Spinal cord (tissue), 9 donors: ENCODE measurements at regions not wholly inside any gene's neighbourhood (a gene's known extent, or its start where the extent isn't known, plus 50 kb on each side); places are given as distances from the start of the nearest gene placed in this dataset.

ENCODE experiments used
- DNase-seq, 6 donors: peaks; one replicate each; pipeline versions ENCODE4 v3.0.0 to v3.0.0-alpha.2; 2013 to 2015; ENCODE audit warnings: low spot score in 6 of 6, low read depth in 4 of 6
- H3K27ac ChIP-seq: one replicate; pipeline ENCODE4 v1.5.1; 2013; ENCODE audit warnings: low read depth, low read length, control low read depth
- H3K27me3 ChIP-seq: one replicate; pipeline ENCODE4 v1.6.1; 2013; ENCODE audit warnings: low read length; ENCODE audit not compliant: control insufficient read depth, insufficient read depth
- H3K36me3 ChIP-seq: one replicate; pipeline ENCODE4 v1.6.1; 2013; ENCODE audit warnings: low read length; ENCODE audit not compliant: control insufficient read depth, insufficient read depth
- H3K4me1 ChIP-seq: one replicate; pipeline ENCODE4 v1.6.1; 2013; ENCODE audit warnings: low read length; ENCODE audit not compliant: control insufficient read depth, insufficient read depth
- H3K4me3 ChIP-seq: one replicate; pipeline ENCODE4 v1.5.1; 2013; ENCODE audit warnings: low read depth, low read length, control low read depth
- H3K9me3 ChIP-seq: one replicate; pipeline ENCODE4 v1.6.1; 2013; ENCODE audit warnings: low read length; ENCODE audit not compliant: control insufficient read depth, insufficient read depth
- WGBS: methylation state at CpG from one replicate; pipeline ENCODE4 v1.1.5; 2013; ENCODE audit warnings: missing lambda C conversion rate; ENCODE audit not compliant: insufficient coverage; 5-methylcytosine and 5-hydroxymethylcytosine counted together
- donor health status: healthy.

GRCh38 chr2:10190737-10191532 is 68.4 kb downstream of the RRM2 start:
- H3K9me3 ChIP-seq = no peaks in the 10 kb centered on the region
- H3K27me3 ChIP-seq = no peaks in the 10 kb centered on the region
- H3K36me3 ChIP-seq = peaks cover 6% of the 10 kb centered on the region
- no peak overlapping the region for H3K4me3 ChIP-seq
- 79% methylated on average over 7 of the region's 10 CpGs for WGBS
- peaks cover 47% of the 10 kb centered on the region for H3K4me1 ChIP-seq
- H3K27ac ChIP-seq = no peak overlapping the region
- DNase-seq = no peak

- WGBS = 98% methylated on average over 14 of the region's 14 CpGs
These were observed 69.0 kb downstream of the RRM2 start for GRCh38 chr2:10191554-10191953.

GRCh38 chr2:10192392-10193015 is 70.0 kb downstream of the RRM2 start:
- H3K4me3 ChIP-seq = no peak overlapping the region
- H3K36me3 ChIP-seq = peaks cover 14% of the 10 kb centered on the region
- no peak for DNase-seq
- H3K4me1 ChIP-seq = peaks cover 48% of the 10 kb centered on the region
- H3K9me3 ChIP-seq = no peaks in the 10 kb centered on the region
- WGBS = 92% methylated on average over 8 of the region's 10 CpGs
- H3K27ac ChIP-seq = no peak overlapping the region
- no peaks in the 10 kb centered on the region for H3K27me3 ChIP-seq

More at GRCh38 chr2:10191554-10191953, 69.0 kb downstream of the RRM2 start:
- Histone ChIP-seq H3K27ac (no peak overlapping the region), H3K9me3 (no peaks in the 10 kb centered on the region), H3K4me1 (peaks cover 51% of the 10 kb centered on the region), H3K36me3 (peaks cover 9% of the 10 kb centered on the region), H3K27me3 (no peaks in the 10 kb centered on the region), H3K4me3 (no peak overlapping the region)
- DNase-seq = no peak

GRCh38 chr2:10193276-10193795 is 70.8 kb downstream of the RRM2 start:
- peaks cover 42% of the 10 kb centered on the region for H3K4me1 ChIP-seq
- 80% methylated on average over 17 of the region's 17 CpGs for WGBS
- H3K4me3 ChIP-seq = no peak overlapping the region
- peaks cover 14% of the 10 kb centered on the region for H3K36me3 ChIP-seq
- no peak overlapping the region for H3K27ac ChIP-seq
- DNase-seq = no peak
- H3K9me3 ChIP-seq = no peaks in the 10 kb centered on the region
- no peaks in the 10 kb centered on the region for H3K27me3 ChIP-seq

GRCh38 chr2:10193851-10194820 is 71.6 kb downstream of the RRM2 start:
- Histone ChIP-seq H3K36me3 (peaks cover 14% of the 10 kb centered on the region), H3K4me3 (no peak overlapping the region), H3K27ac (no peak overlapping the region), H3K9me3 (no peaks in the 10 kb centered on the region), H3K4me1 (peaks cover 36% of the 10 kb centered on the region), H3K27me3 (no peaks in the 10 kb centered on the region)
- DNase-seq = peak in 1 of 6 donors; percentile 63
- WGBS = 67% methylated on average over 19 of the region's 27 CpGs

GRCh38 chr2:10195278-10196109 is 73.0 kb downstream of the RRM2 start:
- Histone ChIP-seq H3K9me3 (no peaks in the 10 kb centered on the region), H3K27me3 (no peaks in the 10 kb centered on the region), H3K4me1 (peaks cover 36% of the 10 kb centered on the region), H3K36me3 (peaks cover 14% of the 10 kb centered on the region), H3K27ac (no peak overlapping the region), H3K4me3 (no peak overlapping the region)
- WGBS = 94% methylated on average over 26 of the region's 27 CpGs
- DNase-seq = no peak

GRCh38 chr2:10196110-10196892 is 73.8 kb downstream of the RRM2 start:
- H3K9me3 ChIP-seq = no peaks in the 10 kb centered on the region
- peak overlapping the region; percentile 10 for H3K27ac ChIP-seq
- WGBS = 62% methylated on average over 22 of the region's 22 CpGs
- H3K4me3 ChIP-seq = no peak overlapping the region
- peak in 2 of 6 donors; percentile 43 to 60 for DNase-seq
- H3K36me3 ChIP-seq = peaks cover 14% of the 10 kb centered on the region
- peaks cover 36% of the 10 kb centered on the region for H3K4me1 ChIP-seq
- H3K27me3 ChIP-seq = no peaks in the 10 kb centered on the region

GRCh38 chr2:10196948-10197696 is 74.6 kb downstream of the RRM2 start:
- peaks cover 11% of the 10 kb centered on the region for H3K36me3 ChIP-seq
- no peak overlapping the region for H3K27ac ChIP-seq
- 78% methylated on average over 13 of the region's 17 CpGs for WGBS
- no peak overlapping the region for H3K4me3 ChIP-seq
- H3K9me3 ChIP-seq = no peaks in the 10 kb centered on the region
- H3K4me1 ChIP-seq = peaks cover 36% of the 10 kb centered on the region
- H3K27me3 ChIP-seq = no peaks in the 10 kb centered on the region
- DNase-seq = no peak
